AML-193 (cell line): ENCODE measurements at regions not wholly inside any gene's neighbourhood (a gene's known extent, or its start where the extent isn't known, plus 50 kb on each side); places are given as distances from the start of the nearest gene placed in this dataset.

Experiments
- DNase-seq, 2 experiments: peaks; one replicate each; lab custom pipeline; 2025; lab: John Stamatoyannopoulos, UW

- peak in 1 of 2 experiments; percentile 2 for DNase-seq
These were observed 303.9 kb downstream of the CASP12 start for GRCh38 chr11:104594228-104594958.

- DNase-seq = no peak
These were observed 309.3 kb downstream of the CASP12 start for GRCh38 chr11:104588970-104589369.

DNA sequence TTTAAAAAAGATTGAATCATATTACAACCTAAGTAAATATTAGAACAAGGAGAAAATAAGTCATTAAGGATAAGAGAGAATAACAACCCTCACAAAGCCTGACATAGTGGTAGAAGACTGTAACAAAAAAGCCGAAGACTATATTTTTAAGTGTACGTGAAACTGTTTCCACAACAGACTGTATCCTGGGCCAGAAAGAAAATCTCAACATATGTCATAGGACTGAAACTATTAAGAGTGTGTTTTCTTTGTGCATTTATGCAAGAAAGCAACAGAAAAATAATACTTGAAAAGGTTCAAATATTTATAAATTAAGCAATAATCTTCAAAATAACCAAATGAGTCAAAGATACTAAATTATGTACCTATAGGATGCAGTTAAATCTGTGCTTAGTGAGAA is 309.8 kb downstream of the CASP12 start:
- no peak for DNase-seq

- no peak for DNase-seq
These were observed 313.4 kb downstream of the CASP12 start for GRCh38 chr11:104584823-104585222.

- DNase-seq = no peak
These were observed 314.4 kb downstream of the CASP12 start for GRCh38 chr11:104583857-104584256.

DNA sequence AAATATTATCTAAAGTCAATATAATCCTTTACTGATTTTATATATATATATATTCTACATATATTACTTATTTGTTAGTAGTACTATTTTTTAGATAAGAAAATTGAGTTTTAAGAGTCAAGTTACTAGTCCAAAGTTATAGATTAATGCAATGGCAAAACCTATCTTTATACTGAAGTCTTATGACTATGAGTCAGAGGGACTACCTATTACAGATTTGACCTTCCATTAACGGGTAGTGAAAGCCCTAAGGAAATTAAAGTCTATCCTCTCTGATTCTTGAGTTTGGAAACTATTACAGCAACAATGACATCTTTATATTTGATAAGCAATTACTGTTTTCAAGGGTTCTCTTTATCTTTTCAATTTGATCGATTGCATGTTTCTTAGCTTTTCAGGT is 315.8 kb downstream of the CASP12 start:
- DNase-seq = no peak

DNA sequence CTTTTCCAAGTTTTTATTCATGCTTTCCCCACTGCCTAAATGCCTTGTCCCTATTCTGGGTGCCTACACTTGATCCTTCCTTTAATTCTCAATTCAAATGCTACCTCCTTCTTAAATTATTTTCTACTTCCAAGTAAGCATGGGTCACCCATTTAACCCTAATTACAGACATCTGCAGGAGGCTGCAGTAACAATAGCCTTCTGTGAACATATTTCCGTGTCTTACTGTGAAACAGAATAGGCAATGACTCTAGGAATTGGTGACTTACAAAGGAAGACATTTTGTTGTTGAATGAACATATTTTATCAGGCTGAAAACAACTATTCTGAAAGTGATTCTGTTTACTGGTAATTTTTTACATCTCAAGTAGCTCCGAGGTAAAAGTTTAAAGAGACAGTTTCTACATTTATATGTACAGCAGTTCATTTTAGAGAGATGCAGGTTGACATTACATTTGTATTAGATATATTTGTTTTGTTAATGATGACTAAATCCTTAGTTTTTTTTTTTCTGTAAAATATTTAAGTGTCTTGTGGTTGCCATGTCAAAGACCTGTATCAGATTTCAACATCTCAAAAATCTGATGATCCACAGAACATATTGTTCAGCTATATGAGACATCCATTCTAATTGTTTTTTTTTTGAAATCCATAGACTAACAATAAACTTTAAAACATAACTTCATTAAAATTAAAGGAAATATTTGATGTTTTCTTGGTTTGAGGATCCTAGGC is 316.8 kb downstream of the CASP12 start:
- DNase-seq = no peak

GRCh38 chr11:104573441-104573990 is 324.7 kb downstream of the CASP12 start:
- DNase-seq = no peak

- DNase-seq = no peak
These were observed 326.0 kb downstream of the CASP12 start for GRCh38 chr11:104572279-104572678.

- no peak for DNase-seq
These were observed 328.1 kb downstream of the CASP12 start for GRCh38 chr11:104570078-104570701.

- DNase-seq = no peak
These were observed 332.7 kb downstream of the CASP12 start for GRCh38 chr11:104565583-104565961.

DNA sequence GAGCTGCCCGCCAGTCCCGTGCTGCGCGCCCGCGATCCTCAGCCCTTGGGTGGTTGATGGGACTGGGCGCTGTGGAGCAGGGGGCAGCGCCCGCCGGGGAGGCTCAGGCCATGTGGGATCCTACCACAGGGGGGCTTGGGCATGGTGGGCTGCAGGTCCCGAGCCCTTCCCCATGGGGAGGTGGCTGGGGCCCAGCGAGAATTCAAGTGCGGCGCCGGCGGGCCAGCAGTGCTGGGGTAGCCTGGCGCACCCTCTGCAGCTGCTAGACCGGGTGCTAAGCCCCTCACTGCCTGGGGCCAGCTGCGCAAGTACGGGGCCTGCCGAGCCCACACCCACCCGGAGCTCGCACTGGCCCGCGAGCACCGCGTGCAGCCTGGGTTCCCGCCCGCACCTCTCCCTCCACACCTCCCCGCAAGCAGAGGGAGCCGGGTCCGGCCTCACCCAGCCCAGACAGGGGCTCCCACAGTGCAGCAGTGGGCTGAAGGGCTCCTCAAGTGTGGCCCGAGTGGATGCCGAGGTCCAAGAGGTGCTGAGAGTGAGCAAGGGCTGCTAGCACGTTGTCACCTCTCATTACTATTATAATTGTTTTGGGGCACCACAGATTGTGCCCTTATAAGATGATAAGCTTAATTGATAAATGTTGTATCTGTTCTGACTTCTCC is 333.2 kb downstream of the CASP12 start:
- no peak for DNase-seq

GRCh38 chr11:104556606-104557301 is 341.5 kb downstream of the CASP12 start:
- peak in 1 of 2 experiments; percentile 3 for DNase-seq

DNA sequence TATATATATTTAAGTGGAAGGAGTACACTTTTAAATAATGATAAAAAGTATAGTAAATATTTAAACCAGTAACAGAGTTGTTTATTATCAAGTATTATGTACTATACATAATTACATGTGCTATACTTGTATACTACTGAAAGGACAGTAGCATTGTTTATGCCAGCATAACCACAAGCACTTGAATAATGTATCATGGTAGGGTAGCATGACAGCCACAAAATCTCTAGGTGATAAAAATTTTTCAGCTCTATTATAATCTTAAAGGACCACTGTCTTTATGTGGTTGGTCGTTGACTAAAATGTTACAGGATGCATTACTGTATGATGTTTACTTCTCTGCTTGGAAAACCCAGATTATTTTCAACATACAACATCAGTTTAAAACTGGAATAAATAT is 349.2 kb downstream of the CASP12 start:
- no peak for DNase-seq

DNA sequence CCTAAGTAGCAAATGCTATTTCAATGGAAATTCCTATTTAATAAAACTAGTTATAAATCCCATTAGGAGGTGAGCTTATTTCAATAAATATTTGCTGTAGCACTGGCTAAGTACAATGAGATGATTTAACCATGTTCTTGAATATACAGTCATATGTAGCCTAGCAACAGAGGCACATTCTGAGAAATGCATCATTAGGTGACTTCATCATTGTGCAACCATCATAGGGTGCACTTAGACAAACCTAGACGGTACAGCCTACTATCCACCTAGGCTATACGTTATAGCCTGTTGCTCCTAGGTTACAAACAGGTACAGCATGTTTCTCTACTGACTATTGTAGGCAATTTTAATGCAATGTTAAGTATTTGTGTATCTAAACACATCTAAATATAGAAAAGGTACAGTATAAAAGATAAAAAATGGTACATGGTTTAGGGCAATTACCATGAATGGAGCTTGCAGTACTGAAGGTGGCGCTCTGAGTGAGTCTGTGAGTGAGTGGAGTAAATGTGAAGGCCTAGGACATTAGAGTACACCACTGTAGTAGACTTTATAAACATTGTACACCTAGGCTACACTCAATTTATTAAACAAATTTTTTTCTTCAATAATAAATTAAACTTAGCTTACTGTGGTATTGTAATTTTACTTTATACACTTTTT is 350.1 kb downstream of the CASP12 start:
- no peak for DNase-seq

- DNase-seq = no peak
These were observed 351.8 kb downstream of the CASP12 start for GRCh38 chr11:104546501-104546900.

DNA sequence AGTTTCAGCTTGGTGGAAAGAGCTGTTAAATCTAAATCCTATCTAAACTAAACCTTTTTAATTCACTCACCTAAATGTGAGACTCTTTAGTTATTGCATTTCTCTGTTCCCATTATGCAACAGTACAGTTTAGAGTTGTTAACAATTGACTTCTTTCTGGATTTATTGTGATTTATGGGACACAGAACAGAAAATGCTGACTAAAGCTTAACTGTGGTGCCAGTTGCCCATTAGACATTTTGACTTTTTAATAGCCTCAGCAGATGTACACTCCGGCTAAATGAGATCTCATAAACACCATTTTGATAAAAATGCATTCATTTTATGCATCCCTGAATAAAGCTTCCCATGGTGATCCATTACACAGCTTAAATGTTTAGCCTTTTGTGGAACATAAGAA is 356.6 kb downstream of the CASP12 start:
- no peak for DNase-seq

- DNase-seq = no peak
These were observed 359.9 kb downstream of the CASP12 start for GRCh38 chr11:104538313-104538712.

GRCh38 chr11:104534278-104534677 is 364.0 kb downstream of the CASP12 start:
- no peak for DNase-seq

- DNase-seq = peak; percentile 78 to 84
These were observed 366.4 kb downstream of the CASP12 start for GRCh38 chr11:104531894-104532293.

GRCh38 chr11:104531075-104531474 is 367.1 kb upstream of the PDGFD start:
- peak in 1 of 2 experiments; percentile 1 for DNase-seq
